Activated CD8-positive, alpha-beta T cell treated with anti-CD3 and anti-CD28 coated beads, Interleukin-2, amount 10 ng/mL, durations not matched to agents 7 days and 5 days (primary cell): ENCODE measurements at regions not wholly inside any gene's neighbourhood (a gene's known extent, or its start where the extent isn't known, plus 50 kb on each side); places are given as distances from the start of the nearest gene placed in this dataset.
"Not testable (repeated sequence)": the region's sequence is repeated elsewhere in the genome, so short reads cannot be mapped to it uniquely, and the experiment has no call there.

ENCODE experiments used
- ATAC-seq: fragments of 150-1000 bp; cut with Tn5 transposase; one replicate; pipeline ENCODE4 v1.10.0; 2021; ENCODE audit warnings: moderate library complexity
- CTCF ChIA-PET: fragments of 350-600 bp; sonication (Branson Sonifier 250); formaldehyde crosslinking; loops from one replicate; lab custom pipeline; 2021; ENCODE audit warnings: antibody characterized with exemption; lab: Charles Lee
- POLR2A ChIA-PET: fragments of 350-600 bp; sonication (Branson Sonifier 250); formaldehyde crosslinking; loops from one replicate; lab custom pipeline; 2021; ENCODE audit warnings: antibody characterized with exemption; lab: Charles Lee
- DNase-seq: peaks from one replicate; pipeline ENCODE4 v3.0.0-alpha.2; 2020
- H3K27ac Mint-ChIP-seq: one replicate; pipeline ENCODE4 v1.8.0; 2021; ENCODE audit warnings: mild to moderate bottlenecking, mixed read lengths
- H3K27me3 Mint-ChIP-seq: one replicate; pipeline ENCODE4 v1.8.0; 2021; ENCODE audit warnings: low read depth, mixed read lengths
- H3K36me3 Mint-ChIP-seq: one replicate; pipeline ENCODE4 v1.8.0; 2021; ENCODE audit warnings: low read depth, mixed read lengths
- H3K4me1 Mint-ChIP-seq: one replicate; pipeline ENCODE4 v1.8.0; 2021; ENCODE audit warnings: low read depth, mixed read lengths
- H3K4me3 Mint-ChIP-seq: one replicate; pipeline ENCODE4 v1.8.0; 2021; ENCODE audit warnings: mild to moderate bottlenecking, mixed read lengths
- H3K9me3 Mint-ChIP-seq: one replicate; pipeline ENCODE4 v1.8.0; 2022; ENCODE audit warnings: mixed read lengths; ENCODE audit not compliant: insufficient read depth

- ChIA-PET POLR2A (no interaction called here), CTCF (no interaction called here)
- H3K27ac Mint-ChIP-seq, result no peak overlapping the region
- no peak overlapping the region for H3K4me3 Mint-ChIP-seq
- no peaks in the 10 kb centered on the region for H3K36me3 Mint-ChIP-seq
- H3K9me3 Mint-ChIP-seq, result no peaks in the 10 kb centered on the region
- no peaks in the 10 kb centered on the region for H3K27me3 Mint-ChIP-seq
- DNase-seq (no peak), ATAC-seq (no peak)
- H3K4me1 Mint-ChIP-seq, result no peaks in the 10 kb centered on the region
Observed at GRCh38 chr3:167032267-167032876, 347.7 kb downstream of the ZBBX start.

GRCh38 chr3:167031364-167032049 is 348.6 kb downstream of the ZBBX start:
- no peak for DNase-seq
- Mint-ChIP-seq H3K27ac (no peak overlapping the region), H3K4me3 (no peak overlapping the region), H3K36me3 (no peaks in the 10 kb centered on the region), H3K4me1 (no peaks in the 10 kb centered on the region), H3K9me3 (no peaks in the 10 kb centered on the region), H3K27me3 (no peaks in the 10 kb centered on the region)
- CTCF ChIA-PET, result no interaction called here
- POLR2A ChIA-PET, result no interaction called here
- no peak for ATAC-seq

- Mint-ChIP-seq H3K27me3 (no peaks in the 10 kb centered on the region), H3K9me3 (no peaks in the 10 kb centered on the region), H3K4me3 (no peak overlapping the region), H3K4me1 (no peaks in the 10 kb centered on the region), H3K27ac (no peak overlapping the region), H3K36me3 (no peaks in the 10 kb centered on the region)
- ATAC-seq (no peak), DNase-seq (no peak)
- CTCF ChIA-PET, result no interaction called here
- POLR2A ChIA-PET, result no interaction called here
Observed at GRCh38 chr3:167030082-167030725, 349.9 kb downstream of the ZBBX start.

GRCh38 chr3:167019503-167019902 is 360.6 kb downstream of the ZBBX start:
- DNase-seq, ATAC-seq, H3K27ac Mint-ChIP-seq, H3K36me3 Mint-ChIP-seq, H3K4me3 Mint-ChIP-seq, H3K4me1 Mint-ChIP-seq, H3K27me3 Mint-ChIP-seq, POLR2A ChIA-PET, H3K9me3 Mint-ChIP-seq, CTCF ChIA-PET: not testable (repeated sequence)

GRCh38 chr3:167018591-167019111 is 361.4 kb downstream of the ZBBX start:
- POLR2A ChIA-PET, CTCF ChIA-PET, H3K36me3 Mint-ChIP-seq, H3K27me3 Mint-ChIP-seq, H3K4me3 Mint-ChIP-seq, DNase-seq, ATAC-seq, H3K4me1 Mint-ChIP-seq, H3K9me3 Mint-ChIP-seq, H3K27ac Mint-ChIP-seq: not testable (repeated sequence)

- Mint-ChIP-seq H3K27ac (no peak overlapping the region), H3K4me3 (no peak overlapping the region), H3K4me1 (no peaks in the 10 kb centered on the region), H3K36me3 (no peaks in the 10 kb centered on the region), H3K27me3 (no peaks in the 10 kb centered on the region), H3K9me3 (peaks cover 5% of the 10 kb centered on the region)
- DNase-seq (no peak), ATAC-seq (no peak)
- POLR2A ChIA-PET, result no interaction called here
- CTCF ChIA-PET, result no interaction called here
Observed at GRCh38 chr3:167012691-167013090, 367.4 kb downstream of the ZBBX start.

- Mint-ChIP-seq H3K4me1 (no peaks in the 10 kb centered on the region), H3K36me3 (no peaks in the 10 kb centered on the region), H3K4me3 (no peak overlapping the region), H3K9me3 (peaks cover 9% of the 10 kb centered on the region), H3K27ac (no peak overlapping the region), H3K27me3 (no peaks in the 10 kb centered on the region)
- ChIA-PET POLR2A (no interaction called here), CTCF (no interaction called here)
- DNase-seq (no peak), ATAC-seq (no peak)
Observed at GRCh38 chr3:167008791-167009190, 371.3 kb downstream of the ZBBX start.

- POLR2A ChIA-PET, result no interaction called here
- ATAC-seq, result no peak
- H3K27ac Mint-ChIP-seq, result no peak overlapping the region
Observed at GRCh38 chr3:167001374-167001773, 378.7 kb downstream of the ZBBX start.

GRCh38 chr3:166993015-166993630 is 387.0 kb downstream of the ZBBX start:
- no peaks in the 10 kb centered on the region for H3K36me3 Mint-ChIP-seq
- POLR2A ChIA-PET, result no interaction called here
- no peak for DNase-seq
- no peak overlapping the region for H3K27ac Mint-ChIP-seq
- CTCF ChIA-PET, result no interaction called here
- H3K4me3 Mint-ChIP-seq, result no peak overlapping the region
- no peaks in the 10 kb centered on the region for H3K9me3 Mint-ChIP-seq
- no peak for ATAC-seq
- no peaks in the 10 kb centered on the region for H3K27me3 Mint-ChIP-seq
- H3K4me1 Mint-ChIP-seq, result no peaks in the 10 kb centered on the region

More at GRCh38 chr3:167001374-167001773, 378.7 kb downstream of the ZBBX start:
- no peaks in the 10 kb centered on the region for H3K27me3 Mint-ChIP-seq
- no peak for DNase-seq
- no peak overlapping the region for H3K4me3 Mint-ChIP-seq
- H3K9me3 Mint-ChIP-seq, result peaks cover 7% of the 10 kb centered on the region
- H3K4me1 Mint-ChIP-seq, result no peaks in the 10 kb centered on the region
- H3K36me3 Mint-ChIP-seq, result no peaks in the 10 kb centered on the region
- CTCF ChIA-PET, result no interaction called here

GRCh38 chr3:166986000-166986399 is 394.1 kb downstream of the ZBBX start:
- ChIA-PET POLR2A (no interaction called here), CTCF (no interaction called here)
- ATAC-seq, result no peak
- no peak for DNase-seq
- no peaks in the 10 kb centered on the region for H3K4me1 Mint-ChIP-seq
- no peaks in the 10 kb centered on the region for H3K9me3 Mint-ChIP-seq
- H3K27ac Mint-ChIP-seq, result no peak overlapping the region
- H3K36me3 Mint-ChIP-seq, result no peaks in the 10 kb centered on the region
- no peaks in the 10 kb centered on the region for H3K27me3 Mint-ChIP-seq
- H3K4me3 Mint-ChIP-seq, result no peak overlapping the region

GRCh38 chr3:166975796-166976195 is 404.3 kb downstream of the ZBBX start:
- CTCF ChIA-PET, DNase-seq, H3K27me3 Mint-ChIP-seq, ATAC-seq, H3K9me3 Mint-ChIP-seq, H3K4me3 Mint-ChIP-seq, H3K4me1 Mint-ChIP-seq, H3K27ac Mint-ChIP-seq, H3K36me3 Mint-ChIP-seq, POLR2A ChIA-PET: not testable (repeated sequence)

- H3K27ac Mint-ChIP-seq, H3K4me1 Mint-ChIP-seq, ATAC-seq, H3K4me3 Mint-ChIP-seq, H3K27me3 Mint-ChIP-seq, H3K9me3 Mint-ChIP-seq, DNase-seq, H3K36me3 Mint-ChIP-seq, POLR2A ChIA-PET, CTCF ChIA-PET: not testable (repeated sequence)
Observed at GRCh38 chr3:166967714-166968113, 412.4 kb downstream of the ZBBX start.
